Islet of Langerhans (tissue), 1 donor: ENCODE measurements at regions not wholly inside any gene's neighbourhood (a gene's known extent, or its start where the extent isn't known, plus 50 kb on each side); places are given as distances from the start of the nearest gene placed in this dataset.
"Not testable (repeated sequence)": the region's sequence is repeated elsewhere in the genome, so short reads cannot be mapped to it uniquely, and the experiment has no call there.

ENCODE experiments used
- FAIRE-seq: peaks from one replicate; lab custom pipeline; 2011; peaks lifted over from hg19 to GRCh38; lab: Jason Lieb, UNC

- FAIRE-seq = no peak
These were observed 51.4 kb upstream of the RGL1 start for GRCh38 chr1:183753464-183753891.

- FAIRE-seq = peak; percentile 55
These were observed 60.6 kb upstream of the RGL1 start for GRCh38 chr1:183744132-183744913.

- FAIRE-seq = no peak
These were observed 62.6 kb upstream of the RGL1 start for GRCh38 chr1:183742355-183742754.

- FAIRE-seq = no peak
These were observed 65.1 kb upstream of the RGL1 start for GRCh38 chr1:183739741-183740271.

- no peak for FAIRE-seq
These were observed 65.8 kb upstream of the RGL1 start for GRCh38 chr1:183739082-183739481.

- FAIRE-seq = not testable (repeated sequence)
These were observed 67.0 kb upstream of the RGL1 start for GRCh38 chr1:183737916-183738315.

GRCh38 chr1:183736343-183736742 lies 68.6 kb upstream of the RGL1 start:
- FAIRE-seq = peak; percentile 45

GRCh38 chr1:183735069-183735860 lies 69.7 kb upstream of the RGL1 start:
- FAIRE-seq = peak; percentile 56

- peak; percentile 47 for FAIRE-seq
These were observed 70.3 kb upstream of the RGL1 start for GRCh38 chr1:183734543-183735036.

GRCh38 chr1:183733715-183734114 lies 71.2 kb upstream of the RGL1 start:
- FAIRE-seq = no peak

GRCh38 chr1:183732236-183732880 lies 72.6 kb upstream of the RGL1 start:
- no peak for FAIRE-seq

- FAIRE-seq = no peak
These were observed 73.9 kb upstream of the RGL1 start for GRCh38 chr1:183730886-183731573.

GRCh38 chr1:183730107-183730724 lies 74.7 kb upstream of the RGL1 start:
- FAIRE-seq = peak; percentile 61

- FAIRE-seq = peak; percentile 56
These were observed 73.7 kb upstream of the APOBEC4 start for GRCh38 chr1:183726825-183727224.

GRCh38 chr1:183724350-183725042 lies 71.4 kb upstream of the APOBEC4 start:
- no peak for FAIRE-seq

GRCh38 chr1:183723571-183723970 lies 70.5 kb upstream of the APOBEC4 start:
- no peak for FAIRE-seq

- no peak for FAIRE-seq
These were observed 67.9 kb upstream of the APOBEC4 start for GRCh38 chr1:183721041-183721440.

- FAIRE-seq = no peak
These were observed 66.9 kb upstream of the APOBEC4 start for GRCh38 chr1:183720028-183720427.

- no peak for FAIRE-seq
These were observed 66.2 kb upstream of the APOBEC4 start for GRCh38 chr1:183719289-183719688.

GRCh38 chr1:183716286-183716685 lies 63.2 kb upstream of the APOBEC4 start:
- FAIRE-seq = no peak
